K562 (cell line): ENCODE measurements at regions not wholly inside any gene's neighbourhood (a gene's known extent, or its start where the extent isn't known, plus 50 kb on each side); places are given as distances from the start of the nearest gene placed in this dataset.

Experiments
- ATAC-seq: fragments of 200-7000 bp; cut with Tn5 transposase; 3 replicates; pipeline ENCODE4 v1.9.1; 2020; ENCODE audit warnings: moderate library complexity
- BruUV-seq: library from RNA; stranded (reverse); fragments of 400-500 nt; replicated peaks from 2 replicates; lab custom pipeline; 2021; lab: Mats Ljungman, UMichigan
- CTCF ChIA-PET: fragments of 300-600 bp; formaldehyde crosslinking; extraction: SDS; loops from one replicate; lab custom pipeline; 2021; ENCODE audit warnings: low intra/inter-chr PET ratio; lab: Yijun Ruan, JAX
- POLR2A ChIA-PET: fragments of 300-600, 350-650 bp; sonication (Branson Sonifier 250); formaldehyde crosslinking; extraction: SDS; loops from one replicate; lab custom pipeline; 2021; ENCODE audit warnings: antibody characterized with exemption, inconsistent platforms; lab: Yijun Ruan, JAX
- DNase-seq, 4 experiments: peaks; one replicate each; pipeline versions ENCODE4 v3.0.0 to v3.0.0-alpha.2; 2011 to 2018; ENCODE audit warnings: low spot score in 3 of 4, mixed read lengths in 3 of 4; ENCODE audit errors: extremely low read depth in 1 of 4
- FAIRE-seq: peaks from 2 replicates; lab custom pipeline; 2011; peaks lifted over from hg19 to GRCh38; lab: Jason Lieb, UNC
- H2AFZ ChIP-seq: 2 replicates; pipeline ENCODE4 v1.6.0; 2011; ENCODE audit warnings: low read depth, low read length, control low read depth, inconsistent platforms
- H3K27ac ChIP-seq: fragments of 200-600 bp; 3 replicates; pipeline ENCODE4 v1.8.0; 2011; ENCODE audit warnings: low read depth, mild to moderate bottlenecking, control low read depth, inconsistent platforms, low read length, moderate library complexity, mixed read lengths; ENCODE audit errors: extremely low read depth
- H3K27me3 ChIP-seq, 2 experiments: fragments of 300-600 bp in 1 of 2; 2 replicates in 1 of 2; 3 replicates in 1 of 2; pipeline versions ENCODE4 v1.6.0 to v1.8.0; 2011; ENCODE audit warnings: inconsistent platforms in 2 of 2, low read length in 2 of 2, mild to moderate bottlenecking in 1 of 2, mixed read lengths in 1 of 2, moderate library complexity in 1 of 2; ENCODE audit not compliant: control insufficient read depth in 2 of 2, insufficient read depth in 2 of 2
- H3K36me3 ChIP-seq: fragments of 300-600 bp; 3 replicates; pipeline ENCODE4 v1.8.0; 2011; ENCODE audit warnings: mild to moderate bottlenecking, low read length, inconsistent platforms; ENCODE audit not compliant: control insufficient read depth, insufficient read depth
- H3K4me1 ChIP-seq, 2 experiments: fragments of 200-600 bp in 1 of 2; replicated peaks in 1 of 2; 2 replicates in 1 of 2; 3 replicates in 1 of 2; pipeline versions ENCODE4 v1.5.1 to v1.8.0; 2011; ENCODE audit warnings: inconsistent platforms in 2 of 2, low read length in 2 of 2, mild to moderate bottlenecking in 1 of 2, mixed read lengths in 1 of 2, moderate library complexity in 1 of 2; ENCODE audit not compliant: control insufficient read depth in 2 of 2, insufficient read depth in 2 of 2
- H3K4me2 ChIP-seq: 2 replicates; pipeline ENCODE4 v1.6.1; 2011; ENCODE audit warnings: low read length, control low read depth, inconsistent platforms, mixed read lengths; ENCODE audit not compliant: insufficient read depth
- H3K4me3 ChIP-seq: fragments of 200-600 bp; sonication (generic), shearing (Covaris generic); 2 replicates; pipeline ENCODE4 v1.5.1; 2016; ENCODE audit warnings: control low read depth, inconsistent platforms
- H3K79me2 ChIP-seq: fragments of 200-600 bp; 3 replicates; pipeline ENCODE4 v1.8.0; 2011; ENCODE audit warnings: low read length, inconsistent platforms; ENCODE audit not compliant: control insufficient read depth, insufficient read depth
- H3K9ac ChIP-seq, 2 experiments: 2 replicates each; pipeline versions ENCODE4 v1.6.0 to v1.6.1; 2011; ENCODE audit warnings: low read depth in 2 of 2, low read length in 2 of 2, control low read depth in 1 of 2, inconsistent platforms in 1 of 2, mild to moderate bottlenecking in 1 of 2, mixed read lengths in 1 of 2; ENCODE audit not compliant: insufficient read depth in 1 of 2
- H3K9me1 ChIP-seq: one replicate; pipeline ENCODE4 v1.6.0; 2011; ENCODE audit warnings: inconsistent platforms, mild to moderate bottlenecking, low read length, moderate library complexity; ENCODE audit not compliant: control insufficient read depth, insufficient read depth
- H3K9me3 ChIP-seq: replicated peaks from 2 replicates; pipeline ENCODE4 v1.5.1; 2011; ENCODE audit warnings: low read depth, low read length, inconsistent platforms; ENCODE audit not compliant: control insufficient read depth, insufficient read depth
- H4K20me1 ChIP-seq: replicated peaks from 2 replicates; pipeline ENCODE4 v1.6.1; 2011; ENCODE audit warnings: low read length, inconsistent platforms, mixed read lengths; ENCODE audit not compliant: control insufficient read depth, insufficient read depth
- CBX1 ChIP-seq: sonication (generic); IDR thresholded peaks from 2 replicates; pipeline ENCODE4 v1.6.1; 2016; ENCODE audit warnings: antibody characterized with exemption, low read depth, mild to moderate bottlenecking
- RUNX1 ChIP-seq: sonication (generic); IDR thresholded peaks from 2 replicates; pipeline ENCODE4 v1.6.1; 2016; ENCODE audit warnings: antibody characterized with exemption, low read depth
- XRCC5 ChIP-seq: fragments of 200-400 bp; formaldehyde crosslinking; IDR thresholded peaks from 2 replicates; pipeline ENCODE4 v1.6.1; 2017; ENCODE audit warnings: low read depth, mild to moderate bottlenecking, low read length
- ZBTB11 ChIP-seq, 3 experiments: fragments of 200-800 bp in 1 of 3; fragments of 250-450 bp in 1 of 3; fragments of 450-650 bp in 1 of 3; sonication (Bioruptor Pico) in 1 of 3; sonication (Bioruptor generic) in 1 of 3; formaldehyde crosslinking in 1 of 3; IDR thresholded peaks; 2 replicates each; pipeline versions ENCODE4 v1.6.1 to v1.8.0; 2016 to 2022; ENCODE audit warnings: mild to moderate bottlenecking in 2 of 3, missing genetic modification characterization in 2 of 3, missing compliant biosample characterization in 1 of 3, moderate library complexity in 1 of 3
- ZBTB2 ChIP-seq: fragments of 450-650 bp; IDR thresholded peaks from 2 replicates; pipeline ENCODE4 v1.6.1; 2016; ENCODE audit warnings: antibody characterized with exemption
- ZNF609 ChIP-seq: sonication (generic); formaldehyde crosslinking; IDR thresholded peaks from 2 replicates; pipeline ENCODE4 v1.8.1; 2023; ENCODE audit warnings: missing genetic modification reagents, mild to moderate bottlenecking, borderline replicate concordance
- in situ Hi-C: fragments of 300-500 bp; cut with MboI; formaldehyde crosslinking; loops from 4 replicates; pipeline ENCODE4 v1.15.0; 2018; ENCODE audit warnings: inconsistent platforms, mixed read lengths
- intact Hi-C: fragments of 100-400 bp; cut with micrococcal nuclease; formaldehyde crosslinking; loops from 2 replicates; pipeline ENCODE4 v1.14.2; 2022

DNA sequence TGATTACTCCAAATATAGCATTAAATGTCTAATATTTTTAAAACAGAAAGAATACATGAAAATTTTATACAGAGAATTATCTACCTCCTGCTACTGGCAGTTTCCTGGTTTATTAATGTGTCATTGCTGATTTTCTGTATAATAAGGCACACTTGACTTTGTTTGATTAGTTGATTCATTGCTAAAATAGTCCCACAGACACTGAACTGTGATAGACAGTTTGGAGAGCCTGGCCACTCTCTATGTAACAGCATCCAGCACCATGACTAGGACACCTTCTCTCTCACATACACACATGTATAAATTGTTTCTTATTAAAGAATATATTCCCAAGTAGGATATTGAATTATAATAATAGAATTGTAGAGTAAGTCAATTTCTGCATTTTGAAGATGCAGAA, 368.5 kb upstream of the SNX7 start:
- Histone ChIP-seq H3K4me1 (no peaks in the 10 kb centered on the region), H3K27ac (no peak overlapping the region), H3K9me3 (no peaks in the 10 kb centered on the region), H4K20me1 (no peaks in the 10 kb centered on the region), H3K4me2 (no peak overlapping the region), H2AFZ (no peak overlapping the region), H3K4me3 (no peak overlapping the region), H3K9ac (no peak overlapping the region), H3K9me1 (no peaks in the 10 kb centered on the region), H3K79me2 (no peaks in the 10 kb centered on the region), H3K27me3 (no peaks in the 10 kb centered on the region), H3K36me3 (no peaks in the 10 kb centered on the region)
- no peak for ATAC-seq
- POLR2A ChIA-PET = no interaction called here
- TF ChIP-seq RUNX1 = no peak
- TF ChIP-seq CBX1 = no peak
- TF ChIP-seq XRCC5 = no peak
- no peak for TF ChIP-seq ZNF609
- TF ChIP-seq ZBTB11 (CRISPR knock-in tag; IDR thresholded peaks at IDR 0.05) = no peak
- TF ChIP-seq ZBTB2 = no peak
- DNase-seq = no peak
- FAIRE-seq = no peak
- no TSS peak for BruUV-seq
- in situ Hi-C loops (no loop called here), intact Hi-C loops (no loop called here)
- CTCF ChIA-PET = no interaction called here
